ENCODE measurements at regions not wholly inside any gene's neighbourhood (a gene's known extent, or its start where the extent isn't known, plus 50 kb on each side); places are given as distances from the start of the nearest gene placed in this dataset.

DNA sequence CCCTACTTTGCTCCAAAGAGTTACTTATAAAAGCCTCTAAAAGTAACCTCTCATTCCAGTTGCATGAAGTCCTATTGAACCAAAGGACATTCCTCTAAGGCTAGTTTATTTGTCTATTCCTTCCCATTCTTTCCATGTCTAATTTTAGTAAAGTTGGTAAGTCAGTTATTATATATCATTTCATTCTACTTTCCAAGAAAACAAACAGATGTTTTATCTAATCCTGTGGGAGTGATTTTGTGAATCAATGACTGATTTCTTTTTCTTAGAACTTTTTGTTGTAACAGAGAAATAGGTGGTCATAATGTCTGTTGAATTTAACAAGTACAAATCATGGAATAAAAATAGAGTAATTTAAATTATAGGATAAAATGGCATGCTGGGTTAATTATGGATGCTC lies 286.3 kb downstream of the FSIP2 start:
- H3K4me3 ChIP-seq (ENCODE audit: control insufficient read depth, low read depth, low read length), result no peak overlapping the region
- no peak for DNase-seq (ENCODE audit: low read depth)
- TF ChIP-seq, protein P1, sequence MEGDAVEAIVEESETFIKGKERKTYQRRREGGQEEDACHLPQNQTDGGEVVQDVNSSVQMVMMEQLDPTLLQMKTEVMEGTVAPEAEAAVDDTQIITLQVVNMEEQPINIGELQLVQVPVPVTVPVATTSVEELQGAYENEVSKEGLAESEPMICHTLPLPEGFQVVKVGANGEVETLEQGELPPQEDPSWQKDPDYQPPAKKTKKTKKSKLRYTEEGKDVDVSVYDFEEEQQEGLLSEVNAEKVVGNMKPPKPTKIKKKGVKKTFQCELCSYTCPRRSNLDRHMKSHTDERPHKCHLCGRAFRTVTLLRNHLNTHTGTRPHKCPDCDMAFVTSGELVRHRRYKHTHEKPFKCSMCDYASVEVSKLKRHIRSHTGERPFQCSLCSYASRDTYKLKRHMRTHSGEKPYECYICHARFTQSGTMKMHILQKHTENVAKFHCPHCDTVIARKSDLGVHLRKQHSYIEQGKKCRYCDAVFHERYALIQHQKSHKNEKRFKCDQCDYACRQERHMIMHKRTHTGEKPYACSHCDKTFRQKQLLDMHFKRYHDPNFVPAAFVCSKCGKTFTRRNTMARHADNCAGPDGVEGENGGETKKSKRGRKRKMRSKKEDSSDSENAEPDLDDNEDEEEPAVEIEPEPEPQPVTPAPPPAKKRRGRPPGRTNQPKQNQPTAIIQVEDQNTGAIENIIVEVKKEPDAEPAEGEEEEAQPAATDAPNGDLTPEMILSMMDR (conservative IDR thresholded peaks at IDR 0.05; ENCODE audit: control insufficient read depth, insufficient read depth, low read depth, low read length), result no peak

DNA sequence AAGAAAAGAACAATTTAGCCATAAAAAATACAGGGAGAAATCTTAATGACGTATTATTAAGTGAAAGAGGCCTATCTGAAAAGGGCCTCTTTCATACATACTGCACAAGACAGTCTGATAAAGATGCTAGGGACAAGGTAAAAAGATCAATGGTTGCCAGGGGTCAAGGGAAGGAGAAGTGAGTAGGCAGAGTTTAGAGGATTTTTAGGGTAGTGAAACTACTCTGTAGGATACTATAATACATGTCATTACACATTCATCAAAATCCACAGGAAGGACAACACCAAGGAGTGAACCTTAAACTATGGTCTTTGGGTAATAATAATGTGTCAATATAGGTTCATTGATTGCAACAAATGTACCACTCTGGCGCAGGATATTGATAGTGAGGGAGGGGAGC lies 289.3 kb downstream of the FSIP2 start:
- DNase-seq (ENCODE audit: low read depth), result no peak
- TF ChIP-seq, protein P1 (conservative IDR thresholded peaks at IDR 0.05; ENCODE audit: control insufficient read depth, insufficient read depth, low read depth, low read length), result no peak

DNA sequence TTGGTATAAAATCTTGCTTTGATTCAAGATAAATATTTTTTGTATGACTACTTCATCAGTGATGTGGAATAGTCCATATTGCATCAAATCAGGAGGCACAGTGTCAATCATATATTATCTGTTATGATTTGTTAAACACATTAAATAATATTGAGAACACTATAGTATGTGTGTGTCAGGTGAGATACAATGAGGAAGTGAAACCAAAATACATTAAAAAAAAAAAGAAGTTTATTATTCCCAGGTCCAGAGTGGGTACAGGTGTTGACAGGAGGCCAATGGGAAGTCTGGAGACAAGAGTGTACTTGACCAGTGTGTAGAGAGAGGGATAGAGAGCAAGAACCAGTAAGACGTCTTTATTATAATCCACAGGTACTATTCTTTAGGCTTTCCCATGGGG lies 292.6 kb downstream of the FSIP2 start:
- TF ChIP-seq, protein P1 (conservative IDR thresholded peaks at IDR 0.05; ENCODE audit: control insufficient read depth, insufficient read depth, low read depth, low read length), result no peak
- H3K4me3 ChIP-seq (ENCODE audit: control insufficient read depth, low read depth, low read length), result no peak overlapping the region
- DNase-seq (ENCODE audit: low read depth), result no peak

More for the DNA sequence above, 289.3 kb downstream of the FSIP2 start:
- H3K4me3 ChIP-seq (ENCODE audit: control insufficient read depth, low read depth, low read length), result no peak overlapping the region

DNA sequence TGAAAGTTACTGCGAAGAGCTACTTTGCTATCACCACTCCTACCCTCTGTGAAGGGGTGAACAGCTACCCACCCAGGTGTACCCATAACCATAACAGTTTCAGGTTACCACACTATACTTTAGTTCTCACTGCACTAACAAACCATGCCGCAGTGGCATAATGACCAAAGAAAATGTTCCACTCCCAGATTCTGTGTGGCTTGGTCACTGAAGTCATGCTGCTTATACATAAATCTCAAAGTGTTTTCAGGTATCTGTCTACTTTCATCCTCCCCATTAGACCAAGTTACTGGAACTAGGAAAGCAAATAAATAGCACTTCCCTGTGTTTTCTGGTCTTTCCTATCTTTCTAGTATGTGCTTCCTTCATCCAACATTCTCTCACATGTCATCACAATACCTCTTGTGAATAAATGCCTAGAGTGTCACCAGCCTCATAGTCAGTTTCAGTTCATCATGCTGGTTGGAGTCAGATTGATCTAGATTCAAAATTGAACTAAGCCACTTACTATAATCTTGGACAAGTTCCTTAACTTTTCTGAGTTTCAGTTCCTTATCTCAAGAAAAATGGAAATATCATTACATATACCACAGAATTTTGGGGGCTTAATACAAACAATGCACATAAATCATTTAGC lies 293.6 kb downstream of the FSIP2 start:
- no peak for DNase-seq (ENCODE audit: low read depth)
- H3K4me3 ChIP-seq (ENCODE audit: control insufficient read depth, low read depth, low read length), result no peak overlapping the region
- TF ChIP-seq, protein P1 (conservative IDR thresholded peaks at IDR 0.05; ENCODE audit: control insufficient read depth, insufficient read depth, low read depth, low read length), result no peak

DNA sequence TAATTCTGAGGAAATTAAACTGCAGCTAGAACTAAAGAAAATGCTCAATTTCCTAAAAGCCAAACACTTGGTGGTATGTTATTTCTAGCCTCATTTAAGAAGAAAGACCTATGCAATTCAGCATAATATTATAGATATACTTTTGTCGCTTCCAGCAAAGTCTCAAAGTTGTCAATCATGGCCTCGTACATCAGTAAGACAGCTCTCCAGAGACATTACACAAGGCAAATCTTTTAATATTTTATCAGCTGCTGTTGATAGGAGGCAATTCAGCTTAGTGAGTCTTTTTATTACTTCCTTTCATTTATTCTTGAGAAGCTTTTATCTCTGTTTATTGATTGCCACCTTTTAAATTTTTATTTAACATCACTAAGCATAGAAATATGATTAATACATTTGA lies 294.3 kb downstream of the FSIP2 start:
- TF ChIP-seq, protein P1 (conservative IDR thresholded peaks at IDR 0.05; ENCODE audit: control insufficient read depth, insufficient read depth, low read depth, low read length), result no peak
- H3K4me3 ChIP-seq (ENCODE audit: control insufficient read depth, low read depth, low read length), result no peak overlapping the region
- DNase-seq (ENCODE audit: low read depth), result no peak

DNA sequence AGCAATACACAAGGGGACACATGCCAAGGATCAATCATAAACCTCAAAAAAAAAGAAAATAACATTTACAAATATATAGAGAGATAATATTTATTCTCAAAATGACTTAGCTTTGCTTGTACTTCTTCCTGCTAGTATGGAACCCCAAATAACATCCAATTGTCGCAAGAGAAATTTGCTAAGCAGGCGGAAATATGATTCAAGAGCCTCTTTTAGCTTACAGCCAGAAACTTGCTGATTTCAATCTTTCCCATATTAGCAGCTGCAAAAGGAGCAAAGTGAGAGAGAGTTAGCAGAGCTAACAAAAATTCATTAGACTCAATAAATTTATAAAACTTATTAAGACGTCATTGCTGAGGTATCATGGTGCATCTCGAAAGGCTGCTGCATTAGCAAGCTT lies 294.9 kb downstream of the FSIP2 start:
- TF ChIP-seq, protein P1 (conservative IDR thresholded peaks at IDR 0.05; ENCODE audit: control insufficient read depth, insufficient read depth, low read depth, low read length), result no peak
- DNase-seq (ENCODE audit: low read depth), result no peak
- H3K4me3 ChIP-seq (ENCODE audit: control insufficient read depth, low read depth, low read length), result no peak overlapping the region
